HCT116 (cell line): ENCODE measurements at regions not wholly inside any gene's neighbourhood (a gene's known extent, or its start where the extent isn't known, plus 50 kb on each side); places are given as distances from the start of the nearest gene placed in this dataset.

Experiments
- EZH2phosphoT487 ChIP-seq: fragments of 200-600 bp; IDR thresholded peaks from 2 replicates; pipeline ENCODE4 v1.6.1; 2018; ENCODE audit warnings: antibody characterized with exemption, borderline replicate concordance
- SIN3A ChIP-seq: IDR thresholded peaks from 2 replicates; pipeline ENCODE4 v1.6.1; 2012; ENCODE audit warnings: low read depth
- TF ChIP-seq, protein P1 (sequence below): IDR thresholded peaks from 2 replicates; pipeline ENCODE4 v1.6.1; 2012
- TF ChIP-seq, protein P2 (sequence below): IDR thresholded peaks from 2 replicates; pipeline ENCODE4 v1.6.1; 2012; ENCODE audit warnings: low read depth
- TF ChIP-seq, protein P3 (sequence below), 3 experiments: fragments of 200-600 bp in 1 of 3; sonication (generic) in 1 of 3; IDR thresholded peaks in 2 of 3; conservative IDR thresholded peaks in 1 of 3; 2 replicates each; pipeline ENCODE4 v1.5.1; 2012 to 2017; ENCODE audit warnings: low read depth in 2 of 3, low read length in 2 of 3, antibody characterized with exemption in 1 of 3, borderline replicate concordance in 1 of 3, control low read depth in 1 of 3, mild to moderate bottlenecking in 1 of 3, mixed read lengths in 1 of 3, mixed run types in 1 of 3, moderate library complexity in 1 of 3; ENCODE audit not compliant: insufficient read depth in 1 of 3

DNA sequence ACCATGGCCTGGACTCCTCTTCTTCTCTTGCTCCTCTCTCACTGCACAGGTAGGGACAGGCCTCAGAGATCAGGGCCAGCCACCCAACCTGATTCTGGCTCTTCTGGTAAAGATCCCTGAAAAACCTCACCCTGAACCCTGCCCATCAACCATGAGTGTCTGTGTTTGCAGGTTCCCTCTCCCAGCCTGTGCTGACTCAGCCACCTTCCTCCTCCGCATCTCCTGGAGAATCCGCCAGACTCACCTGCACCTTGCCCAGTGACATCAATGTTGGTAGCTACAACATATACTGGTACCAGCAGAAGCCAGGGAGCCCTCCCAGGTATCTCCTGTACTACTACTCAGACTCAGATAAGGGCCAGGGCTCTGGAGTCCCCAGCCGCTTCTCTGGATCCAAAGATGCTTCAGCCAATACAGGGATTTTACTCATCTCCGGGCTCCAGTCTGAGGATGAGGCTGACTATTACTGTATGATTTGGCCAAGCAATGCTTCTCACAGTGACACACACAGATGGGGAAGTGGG lies 80.9 kb downstream of the ZNF280B start:
- TF ChIP-seq, protein P1, sequence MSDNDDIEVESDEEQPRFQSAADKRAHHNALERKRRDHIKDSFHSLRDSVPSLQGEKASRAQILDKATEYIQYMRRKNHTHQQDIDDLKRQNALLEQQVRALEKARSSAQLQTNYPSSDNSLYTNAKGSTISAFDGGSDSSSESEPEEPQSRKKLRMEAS = no peak
- TF ChIP-seq SIN3A (no peak), EZH2phosphoT487 (no peak)
- TF ChIP-seq, protein P2, sequence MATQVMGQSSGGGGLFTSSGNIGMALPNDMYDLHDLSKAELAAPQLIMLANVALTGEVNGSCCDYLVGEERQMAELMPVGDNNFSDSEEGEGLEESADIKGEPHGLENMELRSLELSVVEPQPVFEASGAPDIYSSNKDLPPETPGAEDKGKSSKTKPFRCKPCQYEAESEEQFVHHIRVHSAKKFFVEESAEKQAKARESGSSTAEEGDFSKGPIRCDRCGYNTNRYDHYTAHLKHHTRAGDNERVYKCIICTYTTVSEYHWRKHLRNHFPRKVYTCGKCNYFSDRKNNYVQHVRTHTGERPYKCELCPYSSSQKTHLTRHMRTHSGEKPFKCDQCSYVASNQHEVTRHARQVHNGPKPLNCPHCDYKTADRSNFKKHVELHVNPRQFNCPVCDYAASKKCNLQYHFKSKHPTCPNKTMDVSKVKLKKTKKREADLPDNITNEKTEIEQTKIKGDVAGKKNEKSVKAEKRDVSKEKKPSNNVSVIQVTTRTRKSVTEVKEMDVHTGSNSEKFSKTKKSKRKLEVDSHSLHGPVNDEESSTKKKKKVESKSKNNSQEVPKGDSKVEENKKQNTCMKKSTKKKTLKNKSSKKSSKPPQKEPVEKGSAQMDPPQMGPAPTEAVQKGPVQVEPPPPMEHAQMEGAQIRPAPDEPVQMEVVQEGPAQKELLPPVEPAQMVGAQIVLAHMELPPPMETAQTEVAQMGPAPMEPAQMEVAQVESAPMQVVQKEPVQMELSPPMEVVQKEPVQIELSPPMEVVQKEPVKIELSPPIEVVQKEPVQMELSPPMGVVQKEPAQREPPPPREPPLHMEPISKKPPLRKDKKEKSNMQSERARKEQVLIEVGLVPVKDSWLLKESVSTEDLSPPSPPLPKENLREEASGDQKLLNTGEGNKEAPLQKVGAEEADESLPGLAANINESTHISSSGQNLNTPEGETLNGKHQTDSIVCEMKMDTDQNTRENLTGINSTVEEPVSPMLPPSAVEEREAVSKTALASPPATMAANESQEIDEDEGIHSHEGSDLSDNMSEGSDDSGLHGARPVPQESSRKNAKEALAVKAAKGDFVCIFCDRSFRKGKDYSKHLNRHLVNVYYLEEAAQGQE = no peak
- TF ChIP-seq, protein P3, sequence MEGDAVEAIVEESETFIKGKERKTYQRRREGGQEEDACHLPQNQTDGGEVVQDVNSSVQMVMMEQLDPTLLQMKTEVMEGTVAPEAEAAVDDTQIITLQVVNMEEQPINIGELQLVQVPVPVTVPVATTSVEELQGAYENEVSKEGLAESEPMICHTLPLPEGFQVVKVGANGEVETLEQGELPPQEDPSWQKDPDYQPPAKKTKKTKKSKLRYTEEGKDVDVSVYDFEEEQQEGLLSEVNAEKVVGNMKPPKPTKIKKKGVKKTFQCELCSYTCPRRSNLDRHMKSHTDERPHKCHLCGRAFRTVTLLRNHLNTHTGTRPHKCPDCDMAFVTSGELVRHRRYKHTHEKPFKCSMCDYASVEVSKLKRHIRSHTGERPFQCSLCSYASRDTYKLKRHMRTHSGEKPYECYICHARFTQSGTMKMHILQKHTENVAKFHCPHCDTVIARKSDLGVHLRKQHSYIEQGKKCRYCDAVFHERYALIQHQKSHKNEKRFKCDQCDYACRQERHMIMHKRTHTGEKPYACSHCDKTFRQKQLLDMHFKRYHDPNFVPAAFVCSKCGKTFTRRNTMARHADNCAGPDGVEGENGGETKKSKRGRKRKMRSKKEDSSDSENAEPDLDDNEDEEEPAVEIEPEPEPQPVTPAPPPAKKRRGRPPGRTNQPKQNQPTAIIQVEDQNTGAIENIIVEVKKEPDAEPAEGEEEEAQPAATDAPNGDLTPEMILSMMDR (IDR thresholded peaks at IDR 0.05 in 2 of 3, conservative IDR thresholded peaks at IDR 0.05 in 1 of 3; ENCODE audit: borderline replicate concordance in 1 of 3, insufficient read depth in 1 of 3, low read depth in 2 of 3, low read length in 2 of 3) = no peak
